Endothelial cell of umbilical vein (primary cell): ENCODE measurements at regions not wholly inside any gene's neighbourhood (a gene's known extent, or its start where the extent isn't known, plus 50 kb on each side); places are given as distances from the start of the nearest gene placed in this dataset.

Source experiments
- CTCF ChIP-seq, 2 donors: IDR thresholded peaks; 1 replicate in 1 of 2; 2 replicates in 1 of 2; pipeline ENCODE4 v1.5.1; 2011; ENCODE audit warnings: low read length in 2 of 2, mild to moderate bottlenecking in 2 of 2, moderate library complexity in 2 of 2, control low read depth in 1 of 2, inconsistent platforms in 1 of 2, low read depth in 1 of 2; ENCODE audit not compliant: insufficient read depth in 1 of 2; ENCODE audit errors: extremely low read depth in 1 of 2
- EZH2 ChIP-seq: IDR thresholded peaks from 2 replicates; pipeline ENCODE4 v1.6.1; 2012; ENCODE audit warnings: borderline replicate concordance, low read depth, mild to moderate bottlenecking, moderate library complexity, low read length, inconsistent platforms; ENCODE audit not compliant: severe bottlenecking
- FOS ChIP-seq: IDR thresholded peaks from 2 replicates; pipeline ENCODE4 v1.6.1; 2011; ENCODE audit warnings: mild to moderate bottlenecking, low read length, moderate library complexity, borderline replicate concordance; ENCODE audit not compliant: insufficient read depth
- GATA2 ChIP-seq: IDR thresholded peaks from 2 replicates; pipeline ENCODE4 v1.7.0; 2011; ENCODE audit warnings: low read depth, mild to moderate bottlenecking, moderate library complexity, mixed read lengths, low read length; ENCODE audit not compliant: insufficient read length, insufficient read depth
- JUN ChIP-seq: IDR thresholded peaks from 2 replicates; pipeline ENCODE4 v1.6.1; 2011; ENCODE audit warnings: borderline replicate concordance, low read depth; ENCODE audit not compliant: insufficient read length, insufficient read depth
- MAX ChIP-seq: IDR thresholded peaks from 2 replicates; pipeline ENCODE4 v1.6.1; 2011; ENCODE audit not compliant: insufficient read depth, insufficient read length
- MYC ChIP-seq: IDR thresholded peaks from one replicate; pipeline ENCODE4 v1.6.1; 2011; ENCODE audit warnings: mild to moderate bottlenecking, low read depth, low read length
- POLR2A ChIP-seq: IDR thresholded peaks from 2 replicates; pipeline ENCODE4 v1.6.1; 2012; ENCODE audit warnings: low read depth, mild to moderate bottlenecking, control low read depth, low read length
- POLR2AphosphoS5 ChIP-seq: IDR thresholded peaks from 2 replicates; pipeline ENCODE4 v1.6.1; 2012; ENCODE audit warnings: low read depth, mild to moderate bottlenecking, control low read depth, low read length, moderate library complexity; ENCODE audit not compliant: insufficient read depth

- no peak for TF ChIP-seq EZH2
- TF ChIP-seq CTCF (IDR thresholded peaks at IDR 0.05; ENCODE audit: extremely low read depth in 1 of 2, insufficient read depth in 1 of 2, low read depth in 1 of 2, low read length in 2 of 2) = no peak
- TF ChIP-seq POLR2A = no peak
- TF ChIP-seq POLR2AphosphoS5 = no peak
- TF ChIP-seq GATA2 = no peak
- TF ChIP-seq MYC = no peak
- TF ChIP-seq MAX = no peak
- no peak for TF ChIP-seq JUN
- no peak for TF ChIP-seq FOS
Observed at GRCh38 chr11:64475145-64475544, 80.6 kb upstream of the SLC22A11 start.
